Transverse colon (tissue), 4 donors: ENCODE measurements at regions not wholly inside any gene's neighbourhood (a gene's known extent, or its start where the extent isn't known, plus 50 kb on each side); places are given as distances from the start of the nearest gene placed in this dataset.

Experiments used
- EP300 ChIP-seq: sonication (generic); formaldehyde crosslinking; IDR thresholded peaks from one replicate; pipeline ENCODE4 v1.6.1; 2017; ENCODE audit warnings: antibody characterized with exemption, low read depth
- POLR2AphosphoS5 ChIP-seq, 3 donors: sonication (generic); formaldehyde crosslinking; IDR thresholded peaks; one replicate each; pipeline ENCODE4 v1.6.1; 2016; ENCODE audit warnings: antibody characterized with exemption in 3 of 3
- TF ChIP-seq, protein P1 (sequence below), 5 experiments: fragments of 200-600 bp in 3 of 5; fragments of 450-650 bp in 2 of 5; sonication (generic) in 3 of 5; IDR thresholded peaks; 1 replicate in 2 of 5; 2 replicates in 3 of 5; pipeline ENCODE4 v1.5.1; 2016 to 2017; ENCODE audit warnings: antibody characterized with exemption in 5 of 5, inconsistent platforms in 3 of 5, mild to moderate bottlenecking in 2 of 5, moderate library complexity in 1 of 5

DNA sequence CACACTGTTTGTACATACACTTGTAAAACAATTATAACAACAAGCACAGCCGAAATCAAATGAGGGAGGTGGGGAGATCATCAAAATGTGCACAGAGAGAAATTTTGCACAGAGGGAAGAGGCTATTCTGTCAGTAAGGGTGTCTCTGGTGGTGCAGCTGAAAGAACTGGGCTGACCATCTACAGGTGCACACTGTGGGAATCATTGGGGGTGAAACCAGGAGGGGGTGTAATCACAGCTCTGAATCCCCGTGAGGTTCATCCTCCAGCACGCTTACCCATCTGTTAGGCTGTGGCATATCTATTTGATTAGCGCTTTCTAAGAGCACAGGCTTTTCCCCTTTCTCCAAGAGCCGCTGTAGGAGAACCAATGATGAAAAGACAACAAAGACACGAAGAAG is 389.9 kb upstream of the CDH20 start:
- TF ChIP-seq, protein P1, sequence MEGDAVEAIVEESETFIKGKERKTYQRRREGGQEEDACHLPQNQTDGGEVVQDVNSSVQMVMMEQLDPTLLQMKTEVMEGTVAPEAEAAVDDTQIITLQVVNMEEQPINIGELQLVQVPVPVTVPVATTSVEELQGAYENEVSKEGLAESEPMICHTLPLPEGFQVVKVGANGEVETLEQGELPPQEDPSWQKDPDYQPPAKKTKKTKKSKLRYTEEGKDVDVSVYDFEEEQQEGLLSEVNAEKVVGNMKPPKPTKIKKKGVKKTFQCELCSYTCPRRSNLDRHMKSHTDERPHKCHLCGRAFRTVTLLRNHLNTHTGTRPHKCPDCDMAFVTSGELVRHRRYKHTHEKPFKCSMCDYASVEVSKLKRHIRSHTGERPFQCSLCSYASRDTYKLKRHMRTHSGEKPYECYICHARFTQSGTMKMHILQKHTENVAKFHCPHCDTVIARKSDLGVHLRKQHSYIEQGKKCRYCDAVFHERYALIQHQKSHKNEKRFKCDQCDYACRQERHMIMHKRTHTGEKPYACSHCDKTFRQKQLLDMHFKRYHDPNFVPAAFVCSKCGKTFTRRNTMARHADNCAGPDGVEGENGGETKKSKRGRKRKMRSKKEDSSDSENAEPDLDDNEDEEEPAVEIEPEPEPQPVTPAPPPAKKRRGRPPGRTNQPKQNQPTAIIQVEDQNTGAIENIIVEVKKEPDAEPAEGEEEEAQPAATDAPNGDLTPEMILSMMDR (IDR thresholded peaks at IDR 0.05), result no peak
- no peak for TF ChIP-seq POLR2AphosphoS5 (IDR thresholded peaks at IDR 0.05)
- TF ChIP-seq EP300, result no peak
